ENCODE measurements at regions not wholly inside any gene's neighbourhood (a gene's known extent, or its start where the extent isn't known, plus 50 kb on each side); places are given as distances from the start of the nearest gene placed in this dataset.
A peak's percentile ranks its signal among the peaks of the same experiment; 100 is the strongest.

DNA sequence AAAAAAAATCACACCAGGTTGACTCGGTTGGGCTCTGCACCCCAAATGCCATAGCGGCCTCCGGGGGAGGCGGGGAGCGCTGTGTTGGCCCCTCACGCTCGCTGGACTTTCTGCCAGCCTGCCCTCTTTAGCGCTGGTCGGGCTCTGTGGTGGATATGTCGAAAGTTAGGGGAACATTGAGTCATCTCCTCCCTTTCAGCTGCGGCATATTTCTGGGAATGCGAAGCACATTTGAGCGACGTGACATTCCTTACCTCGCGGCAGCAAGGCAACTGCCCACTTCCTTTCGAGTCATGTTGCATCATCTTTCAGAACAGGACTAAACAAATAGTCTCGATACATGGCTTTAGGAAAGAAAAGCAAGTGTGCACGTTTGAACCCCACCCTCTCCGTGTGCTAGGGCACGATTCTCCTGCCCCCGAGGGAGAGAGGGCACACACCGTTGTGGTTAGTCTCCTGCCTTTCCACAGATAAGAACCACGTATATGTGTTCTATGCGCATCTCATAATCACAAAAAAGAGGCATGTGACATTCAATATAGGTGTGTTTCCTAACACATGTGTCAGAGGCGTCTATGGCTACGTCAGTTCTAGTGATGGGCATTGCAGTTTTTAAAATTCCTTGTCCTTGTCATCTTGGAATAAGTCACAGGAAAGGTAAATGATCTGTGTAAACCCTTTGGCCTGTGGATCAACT is 105.9 kb upstream of the SLC45A1 start (continued):
- TF ChIP-seq, protein P1, sequence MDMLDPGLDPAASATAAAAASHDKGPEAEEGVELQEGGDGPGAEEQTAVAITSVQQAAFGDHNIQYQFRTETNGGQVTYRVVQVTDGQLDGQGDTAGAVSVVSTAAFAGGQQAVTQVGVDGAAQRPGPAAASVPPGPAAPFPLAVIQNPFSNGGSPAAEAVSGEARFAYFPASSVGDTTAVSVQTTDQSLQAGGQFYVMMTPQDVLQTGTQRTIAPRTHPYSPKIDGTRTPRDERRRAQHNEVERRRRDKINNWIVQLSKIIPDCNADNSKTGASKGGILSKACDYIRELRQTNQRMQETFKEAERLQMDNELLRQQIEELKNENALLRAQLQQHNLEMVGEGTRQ (IDR thresholded peaks at IDR 0.05; ENCODE audit: low read depth, low read length): 0 out of 2 replicates have a peak, but pooled peaks have one; percentile 28
- TF ChIP-seq, protein P1 (CRISPR knock-in tag; IDR thresholded peaks at IDR 0.05; ENCODE audit: borderline replicate concordance): 0 out of 2 replicates have a peak, but pooled peaks have one; percentile 22
- TF ChIP-seq GABPB1 (CRISPR knock-in tag; IDR thresholded peaks at IDR 0.05): peak; percentile 80
- TF ChIP-seq ATF3 (CRISPR knock-in tag; IDR thresholded peaks at IDR 0.05): peak; percentile 100
- peak; percentile 86; the same call in 1 of the 2 replicates for TF ChIP-seq ZNF136 (CRISPR knock-in tag; IDR thresholded peaks at IDR 0.05; ENCODE audit: low read depth)
- peak; percentile 98 for TF ChIP-seq HOXA3 (CRISPR knock-in tag; IDR thresholded peaks at IDR 0.05)
- peak; percentile 84 for TF ChIP-seq ZNF205 (CRISPR knock-in tag; IDR thresholded peaks at IDR 0.05)
- peak; percentile 98 for TF ChIP-seq TARDBP (CRISPR knock-in tag; IDR thresholded peaks at IDR 0.05)
- TF ChIP-seq CHCHD3 (CRISPR knock-in tag; IDR thresholded peaks at IDR 0.05): no peak
- TF ChIP-seq, protein P2, sequence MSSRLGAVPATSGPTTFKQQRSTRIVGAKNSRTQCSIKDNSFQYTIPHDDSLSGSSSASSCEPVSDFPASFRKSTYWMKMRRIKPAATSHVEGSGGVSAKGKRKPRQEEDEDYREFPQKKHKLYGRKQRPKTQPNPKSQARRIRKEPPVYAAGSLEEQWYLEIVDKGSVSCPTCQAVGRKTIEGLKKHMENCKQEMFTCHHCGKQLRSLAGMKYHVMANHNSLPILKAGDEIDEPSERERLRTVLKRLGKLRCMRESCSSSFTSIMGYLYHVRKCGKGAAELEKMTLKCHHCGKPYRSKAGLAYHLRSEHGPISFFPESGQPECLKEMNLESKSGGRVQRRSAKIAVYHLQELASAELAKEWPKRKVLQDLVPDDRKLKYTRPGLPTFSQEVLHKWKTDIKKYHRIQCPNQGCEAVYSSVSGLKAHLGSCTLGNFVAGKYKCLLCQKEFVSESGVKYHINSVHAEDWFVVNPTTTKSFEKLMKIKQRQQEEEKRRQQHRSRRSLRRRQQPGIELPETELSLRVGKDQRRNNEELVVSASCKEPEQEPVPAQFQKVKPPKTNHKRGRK (CRISPR knock-in tag; IDR thresholded peaks at IDR 0.05): peak; percentile 92
- TF ChIP-seq ATF1 (CRISPR knock-in tag; IDR thresholded peaks at IDR 0.05): peak; percentile 77
- peak in 1 of 2 experiments; percentile 99; a peak in 2 of 4 replicates for TF ChIP-seq KLF16 (CRISPR knock-in tag; IDR thresholded peaks at IDR 0.05)
- TF ChIP-seq RFXANK (CRISPR knock-in tag; IDR thresholded peaks at IDR 0.05): no peak
- peak; percentile 76; the same call in 1 of the 2 replicates for TF ChIP-seq ZNF335 (CRISPR knock-in tag; IDR thresholded peaks at IDR 0.05)
- no peak for TF ChIP-seq BCLAF1 (IDR thresholded peaks at IDR 0.05)
- TF ChIP-seq MTA3 (CRISPR knock-in tag; IDR thresholded peaks at IDR 0.05): no peak
- TF ChIP-seq SOX13 (IDR thresholded peaks at IDR 0.05): peak; percentile 85
- TF ChIP-seq SOX13 (CRISPR knock-in tag; conservative IDR thresholded peaks at IDR 0.05 in 1 of 2, IDR thresholded peaks at IDR 0.05 in 1 of 2): peak in 1 of 2 experiments; percentile 96; a peak in 2 of 4 replicates
